K562 (cell line): ENCODE measurements at regions not wholly inside any gene's neighbourhood (a gene's known extent, or its start where the extent isn't known, plus 50 kb on each side); places are given as distances from the start of the nearest gene placed in this dataset.
A peak's percentile ranks its signal among the peaks of the same experiment; 100 is the strongest.

Experiments used
- ATAC-seq: fragments of 200-7000 bp; cut with Tn5 transposase; 3 replicates; pipeline ENCODE4 v1.9.1; 2020; ENCODE audit warnings: moderate library complexity
- BruUV-seq: library from RNA; stranded (reverse); fragments of 400-500 nt; replicated peaks from 2 replicates; lab custom pipeline; 2021; lab: Mats Ljungman, UMichigan
- CTCF ChIA-PET: fragments of 300-600 bp; formaldehyde crosslinking; extraction: SDS; loops from one replicate; lab custom pipeline; 2021; ENCODE audit warnings: low intra/inter-chr PET ratio; lab: Yijun Ruan, JAX
- POLR2A ChIA-PET: fragments of 300-600, 350-650 bp; sonication (Branson Sonifier 250); formaldehyde crosslinking; extraction: SDS; loops from one replicate; lab custom pipeline; 2021; ENCODE audit warnings: antibody characterized with exemption, inconsistent platforms; lab: Yijun Ruan, JAX
- DNase-seq, 4 experiments: peaks; one replicate each; pipeline versions ENCODE4 v3.0.0 to v3.0.0-alpha.2; 2011 to 2018; ENCODE audit warnings: low spot score in 3 of 4, mixed read lengths in 3 of 4; ENCODE audit errors: extremely low read depth in 1 of 4
- FAIRE-seq: peaks from 2 replicates; lab custom pipeline; 2011; peaks lifted over from hg19 to GRCh38; lab: Jason Lieb, UNC
- H2AFZ ChIP-seq: 2 replicates; pipeline ENCODE4 v1.6.0; 2011; ENCODE audit warnings: low read depth, low read length, control low read depth, inconsistent platforms
- H3K27ac ChIP-seq: fragments of 200-600 bp; 3 replicates; pipeline ENCODE4 v1.8.0; 2011; ENCODE audit warnings: low read depth, mild to moderate bottlenecking, control low read depth, inconsistent platforms, low read length, moderate library complexity, mixed read lengths; ENCODE audit errors: extremely low read depth
- H3K27me3 ChIP-seq, 2 experiments: fragments of 300-600 bp in 1 of 2; 2 replicates in 1 of 2; 3 replicates in 1 of 2; pipeline versions ENCODE4 v1.6.0 to v1.8.0; 2011; ENCODE audit warnings: inconsistent platforms in 2 of 2, low read length in 2 of 2, mild to moderate bottlenecking in 1 of 2, mixed read lengths in 1 of 2, moderate library complexity in 1 of 2; ENCODE audit not compliant: control insufficient read depth in 2 of 2, insufficient read depth in 2 of 2
- H3K36me3 ChIP-seq: fragments of 300-600 bp; 3 replicates; pipeline ENCODE4 v1.8.0; 2011; ENCODE audit warnings: mild to moderate bottlenecking, low read length, inconsistent platforms; ENCODE audit not compliant: control insufficient read depth, insufficient read depth
- H3K4me1 ChIP-seq, 2 experiments: fragments of 200-600 bp in 1 of 2; replicated peaks in 1 of 2; 2 replicates in 1 of 2; 3 replicates in 1 of 2; pipeline versions ENCODE4 v1.5.1 to v1.8.0; 2011; ENCODE audit warnings: inconsistent platforms in 2 of 2, low read length in 2 of 2, mild to moderate bottlenecking in 1 of 2, mixed read lengths in 1 of 2, moderate library complexity in 1 of 2; ENCODE audit not compliant: control insufficient read depth in 2 of 2, insufficient read depth in 2 of 2
- H3K4me2 ChIP-seq: 2 replicates; pipeline ENCODE4 v1.6.1; 2011; ENCODE audit warnings: low read length, control low read depth, inconsistent platforms, mixed read lengths; ENCODE audit not compliant: insufficient read depth
- H3K4me3 ChIP-seq: fragments of 200-600 bp; sonication (generic), shearing (Covaris generic); 2 replicates; pipeline ENCODE4 v1.5.1; 2016; ENCODE audit warnings: control low read depth, inconsistent platforms
- H3K79me2 ChIP-seq: fragments of 200-600 bp; 3 replicates; pipeline ENCODE4 v1.8.0; 2011; ENCODE audit warnings: low read length, inconsistent platforms; ENCODE audit not compliant: control insufficient read depth, insufficient read depth
- H3K9ac ChIP-seq, 2 experiments: 2 replicates each; pipeline versions ENCODE4 v1.6.0 to v1.6.1; 2011; ENCODE audit warnings: low read depth in 2 of 2, low read length in 2 of 2, control low read depth in 1 of 2, inconsistent platforms in 1 of 2, mild to moderate bottlenecking in 1 of 2, mixed read lengths in 1 of 2; ENCODE audit not compliant: insufficient read depth in 1 of 2
- H3K9me1 ChIP-seq: one replicate; pipeline ENCODE4 v1.6.0; 2011; ENCODE audit warnings: inconsistent platforms, mild to moderate bottlenecking, low read length, moderate library complexity; ENCODE audit not compliant: control insufficient read depth, insufficient read depth
- H3K9me3 ChIP-seq: replicated peaks from 2 replicates; pipeline ENCODE4 v1.5.1; 2011; ENCODE audit warnings: low read depth, low read length, inconsistent platforms; ENCODE audit not compliant: control insufficient read depth, insufficient read depth
- H4K20me1 ChIP-seq: replicated peaks from 2 replicates; pipeline ENCODE4 v1.6.1; 2011; ENCODE audit warnings: low read length, inconsistent platforms, mixed read lengths; ENCODE audit not compliant: control insufficient read depth, insufficient read depth
- FOXK1 ChIP-seq: sonication (generic); formaldehyde crosslinking; IDR thresholded peaks from 2 replicates; pipeline ENCODE4 v1.8.0; 2022; ENCODE audit warnings: missing genetic modification reagents, mild to moderate bottlenecking, borderline replicate concordance
- NR4A1 ChIP-seq, 2 experiments: fragments of 250-450 bp in 1 of 2; fragments of 450-650 bp in 1 of 2; sonication (Bioruptor Pico) in 1 of 2; IDR thresholded peaks; 2 replicates each; pipeline versions ENCODE4 v1.4.0 to v1.6.1; 2016 to 2020; ENCODE audit warnings: mild to moderate bottlenecking in 2 of 2, missing compliant biosample characterization in 1 of 2, missing genetic modification characterization in 1 of 2, moderate library complexity in 1 of 2
- NRF1 ChIP-seq, 2 experiments: fragments of 450-650 bp; IDR thresholded peaks in 1 of 2; conservative IDR thresholded peaks in 1 of 2; 2 replicates each; pipeline ENCODE4 v1.6.1; 2014; ENCODE audit warnings: mild to moderate bottlenecking in 2 of 2
- SPI1 ChIP-seq: IDR thresholded peaks from 2 replicates; pipeline ENCODE4 v1.6.1; 2011; ENCODE audit warnings: low read depth, low read length, control low read depth, borderline replicate concordance
- STAT5A ChIP-seq: IDR thresholded peaks from 2 replicates; pipeline ENCODE4 v1.6.1; 2012; ENCODE audit warnings: low read length, inconsistent platforms, borderline replicate concordance
- ZNF143 ChIP-seq: sonication (generic); formaldehyde crosslinking; IDR thresholded peaks from 2 replicates; pipeline ENCODE4 v1.9.0; 2022; ENCODE audit warnings: mild to moderate bottlenecking, missing genetic modification reagents
- ZNF316 ChIP-seq: fragments of 450-650 bp; IDR thresholded peaks from 2 replicates; pipeline ENCODE4 v1.6.1; 2016
- ZNF354B ChIP-seq: fragments of 250-450 bp; sonication (Bioruptor Pico); IDR thresholded peaks from 2 replicates; pipeline ENCODE4 v1.4.0; 2020
- ZNF766 ChIP-seq: fragments of 200-800 bp; sonication (Bioruptor generic); conservative IDR thresholded peaks from 2 replicates; pipeline ENCODE4 v1.6.1; 2016; ENCODE audit warnings: missing genetic modification characterization, missing compliant biosample characterization
- WGBS: fragments of 100-300 bp; shearing (Covaris generic); methylation state at CpG from one replicate; pipeline ENCODE4 v1.1.6; 2016; ENCODE audit warnings: low coverage, mixed read lengths; ENCODE audit not compliant: insufficient coverage; ENCODE audit errors: missing lambda C conversion rate; 5-methylcytosine and 5-hydroxymethylcytosine counted together
- in situ Hi-C: fragments of 300-500 bp; cut with MboI; formaldehyde crosslinking; loops from 4 replicates; pipeline ENCODE4 v1.15.0; 2018; ENCODE audit warnings: inconsistent platforms, mixed read lengths
- intact Hi-C: fragments of 100-400 bp; cut with micrococcal nuclease; formaldehyde crosslinking; loops from 2 replicates; pipeline ENCODE4 v1.14.2; 2022
- TF ChIP-seq, protein P1 (sequence below): IDR thresholded peaks from 2 replicates; pipeline ENCODE4 v1.6.1; 2011; ENCODE audit not compliant: insufficient read length; ENCODE audit errors: extremely low read depth
- TF ChIP-seq, protein P2 (sequence below): fragments of 250-450 bp; sonication (Bioruptor Pico); IDR thresholded peaks from 2 replicates; pipeline ENCODE4 v1.8.0; 2021; ENCODE audit warnings: mild to moderate bottlenecking, moderate library complexity

DNA sequence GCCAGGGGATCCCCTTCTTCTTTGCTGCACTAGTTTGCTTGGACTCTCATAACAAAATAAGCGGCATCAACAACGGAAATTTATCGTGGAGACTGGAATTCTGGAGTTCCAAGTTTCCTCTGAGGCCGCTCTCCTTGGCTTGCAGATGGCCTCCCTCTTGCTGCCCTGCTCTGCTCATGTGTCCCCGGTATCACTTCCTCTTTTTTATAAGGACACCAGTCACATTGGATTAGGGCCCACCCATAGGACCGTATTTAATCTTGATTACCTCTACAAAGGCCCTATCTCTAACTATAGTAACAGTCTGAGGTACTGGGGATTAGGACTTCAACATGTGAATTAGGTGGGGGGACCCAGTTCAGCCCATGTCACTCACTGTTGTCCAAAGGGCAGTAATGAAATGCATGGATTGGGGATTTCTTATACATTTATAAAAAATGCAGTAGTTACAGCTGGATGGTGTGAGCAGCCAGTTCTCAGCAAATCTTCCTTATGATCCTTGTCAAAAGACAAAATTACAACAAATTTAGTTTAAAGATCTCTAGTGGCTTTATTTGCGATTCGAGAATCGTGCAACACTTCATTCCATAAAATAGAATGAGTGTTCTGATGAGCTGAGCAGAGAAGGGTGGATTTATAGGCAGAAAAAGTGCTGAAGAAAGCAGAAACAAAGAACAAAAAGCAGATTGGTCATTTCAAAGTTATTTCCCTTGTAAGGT, 59.3 kb upstream of the AKAP12 start:
- ChIA-PET CTCF (no interaction called here), POLR2A (interaction anchor here (0.7 to 1.0 kb wide), 2 partner anchors 51 to 68 kb away, joined by 3 to 4 read pairs; no protein-coding TSS in a partner anchor)
- ATAC-seq = peak; percentile 77
- Histone ChIP-seq H3K27ac (no peak overlapping the region), H3K4me1 (0 out of 5 replicates have a peak, but pooled peaks cover 0 to 2% of the 10 kb centered on the region in 2 experiments), H3K4me3 (no peak overlapping the region), H3K4me2 (no peak overlapping the region), H3K9ac (no peak overlapping the region), H3K27me3 (peaks cover 14 to 38% of the 10 kb centered on the region in 2 experiments; a peak in 4 of 5 replicates), H3K9me1 (no peaks in the 10 kb centered on the region), H3K9me3 (no peaks in the 10 kb centered on the region), H4K20me1 (no peaks in the 10 kb centered on the region), H3K79me2 (no peaks in the 10 kb centered on the region), H2AFZ (no peak overlapping the region), H3K36me3 (no peaks in the 10 kb centered on the region)
- no peak for FAIRE-seq
- no peak for DNase-seq
- no TSS peak for BruUV-seq
- TF ChIP-seq STAT5A = no peak
- TF ChIP-seq, protein P1, sequence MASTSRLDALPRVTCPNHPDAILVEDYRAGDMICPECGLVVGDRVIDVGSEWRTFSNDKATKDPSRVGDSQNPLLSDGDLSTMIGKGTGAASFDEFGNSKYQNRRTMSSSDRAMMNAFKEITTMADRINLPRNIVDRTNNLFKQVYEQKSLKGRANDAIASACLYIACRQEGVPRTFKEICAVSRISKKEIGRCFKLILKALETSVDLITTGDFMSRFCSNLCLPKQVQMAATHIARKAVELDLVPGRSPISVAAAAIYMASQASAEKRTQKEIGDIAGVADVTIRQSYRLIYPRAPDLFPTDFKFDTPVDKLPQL = no peak
- 0 out of 2 replicates have a peak, but pooled peaks have one; percentile 41 for TF ChIP-seq ZNF766
- TF ChIP-seq ZNF316 = peak; percentile 43; the same call in 1 of the 2 replicates
- no peak for TF ChIP-seq ZNF143 (CRISPR knock-in tag)
- TF ChIP-seq NRF1 (conservative IDR thresholded peaks at IDR 0.05 in 1 of 2, IDR thresholded peaks at IDR 0.05 in 1 of 2) = 0 out of 4 replicates have a peak, but pooled peaks of 1 of the 2 experiments have one; percentile 15
- TF ChIP-seq, protein P2, sequence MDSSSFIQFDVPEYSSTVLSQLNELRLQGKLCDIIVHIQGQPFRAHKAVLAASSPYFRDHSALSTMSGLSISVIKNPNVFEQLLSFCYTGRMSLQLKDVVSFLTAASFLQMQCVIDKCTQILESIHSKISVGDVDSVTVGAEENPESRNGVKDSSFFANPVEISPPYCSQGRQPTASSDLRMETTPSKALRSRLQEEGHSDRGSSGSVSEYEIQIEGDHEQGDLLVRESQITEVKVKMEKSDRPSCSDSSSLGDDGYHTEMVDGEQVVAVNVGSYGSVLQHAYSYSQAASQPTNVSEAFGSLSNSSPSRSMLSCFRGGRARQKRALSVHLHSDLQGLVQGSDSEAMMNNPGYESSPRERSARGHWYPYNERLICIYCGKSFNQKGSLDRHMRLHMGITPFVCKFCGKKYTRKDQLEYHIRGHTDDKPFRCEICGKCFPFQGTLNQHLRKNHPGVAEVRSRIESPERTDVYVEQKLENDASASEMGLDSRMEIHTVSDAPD (CRISPR knock-in tag) = no peak
- peak; percentile 18; the same call in 1 of the 2 replicates for TF ChIP-seq ZNF354B (CRISPR knock-in tag)
- peak; percentile 99 for TF ChIP-seq SPI1
- no peak for TF ChIP-seq NR4A1 (CRISPR knock-in tag; IDR thresholded peaks at IDR 0.05)
- peak; percentile 38; the same call in 1 of the 2 replicates for TF ChIP-seq NR4A1 (tag; IDR thresholded peaks at IDR 0.05)
- no peak for TF ChIP-seq FOXK1 (CRISPR knock-in tag)
- intact Hi-C loops = no loop called here
- in situ Hi-C loops = no loop called here
- WGBS = 16% methylated on average over 9 of the region's 9 CpGs
